Epithelial cell of esophagus (primary cell): ENCODE measurements at regions not wholly inside any gene's neighbourhood (a gene's known extent, or its start where the extent isn't known, plus 50 kb on each side); places are given as distances from the start of the nearest gene placed in this dataset.

Source experiments
- DNase-seq: peaks from one replicate; pipeline ENCODE4 v3.0.0; 2010; ENCODE audit warnings: low read depth
- H3K4me3 ChIP-seq: 2 replicates; pipeline ENCODE4 v1.5.1; 2011; ENCODE audit warnings: mild to moderate bottlenecking, low read length, control low read depth
- TF ChIP-seq, protein P1 (sequence below): IDR thresholded peaks from 2 replicates; pipeline ENCODE4 v1.5.1; 2011; ENCODE audit warnings: low read depth, mild to moderate bottlenecking, low read length, control low read depth, inconsistent platforms; ENCODE audit not compliant: insufficient read depth; ENCODE audit errors: missing control alignments

DNA sequence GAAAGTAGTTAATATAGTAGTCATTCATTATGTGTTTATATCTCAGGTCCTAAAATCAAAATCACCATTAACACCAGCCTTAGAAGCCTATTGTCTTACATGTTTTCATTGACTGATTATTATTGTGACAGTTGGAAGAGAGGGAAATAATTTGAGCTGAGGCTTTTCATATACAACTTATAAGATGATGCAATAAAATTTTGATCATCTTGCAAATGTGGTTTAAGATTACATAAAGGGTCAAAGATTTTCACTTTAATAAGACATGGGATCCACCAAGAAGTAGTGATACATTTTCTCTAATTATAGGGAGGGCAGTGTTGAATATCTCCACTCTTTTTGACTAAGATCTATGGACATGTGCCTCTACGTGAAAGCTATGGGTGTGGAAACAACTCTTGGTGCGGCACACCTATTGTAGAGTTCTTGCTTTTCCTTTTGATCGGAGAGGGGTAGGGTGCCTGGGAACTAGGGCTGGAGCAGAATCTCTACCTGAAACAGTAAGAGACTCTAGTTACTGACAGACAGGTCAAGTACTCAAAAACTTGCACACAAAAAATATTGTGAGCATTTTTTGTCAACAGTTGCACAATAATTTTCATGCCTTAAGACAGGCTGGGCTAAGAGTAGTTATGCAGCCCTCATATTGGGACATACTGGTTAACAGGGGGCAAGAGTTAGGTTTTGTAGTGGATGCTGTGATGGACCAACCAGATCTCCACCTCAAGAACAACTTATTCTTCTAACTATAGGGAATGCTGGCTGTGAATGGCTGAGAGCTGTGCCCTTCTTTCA, 139.3 kb upstream of the FST start:
- no peak for DNase-seq
- TF ChIP-seq, protein P1, sequence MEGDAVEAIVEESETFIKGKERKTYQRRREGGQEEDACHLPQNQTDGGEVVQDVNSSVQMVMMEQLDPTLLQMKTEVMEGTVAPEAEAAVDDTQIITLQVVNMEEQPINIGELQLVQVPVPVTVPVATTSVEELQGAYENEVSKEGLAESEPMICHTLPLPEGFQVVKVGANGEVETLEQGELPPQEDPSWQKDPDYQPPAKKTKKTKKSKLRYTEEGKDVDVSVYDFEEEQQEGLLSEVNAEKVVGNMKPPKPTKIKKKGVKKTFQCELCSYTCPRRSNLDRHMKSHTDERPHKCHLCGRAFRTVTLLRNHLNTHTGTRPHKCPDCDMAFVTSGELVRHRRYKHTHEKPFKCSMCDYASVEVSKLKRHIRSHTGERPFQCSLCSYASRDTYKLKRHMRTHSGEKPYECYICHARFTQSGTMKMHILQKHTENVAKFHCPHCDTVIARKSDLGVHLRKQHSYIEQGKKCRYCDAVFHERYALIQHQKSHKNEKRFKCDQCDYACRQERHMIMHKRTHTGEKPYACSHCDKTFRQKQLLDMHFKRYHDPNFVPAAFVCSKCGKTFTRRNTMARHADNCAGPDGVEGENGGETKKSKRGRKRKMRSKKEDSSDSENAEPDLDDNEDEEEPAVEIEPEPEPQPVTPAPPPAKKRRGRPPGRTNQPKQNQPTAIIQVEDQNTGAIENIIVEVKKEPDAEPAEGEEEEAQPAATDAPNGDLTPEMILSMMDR: no peak
- H3K4me3 ChIP-seq: no peak overlapping the region

- TF ChIP-seq, protein P1: no peak
- DNase-seq: no peak
- no peak overlapping the region for H3K4me3 ChIP-seq
Measured at GRCh38 chr5:53342236-53342635, 138.2 kb upstream of the FST start.

- peak; percentile 98 for DNase-seq
- no peak overlapping the region for H3K4me3 ChIP-seq
- TF ChIP-seq, protein P1: no peak
Measured at GRCh38 chr5:53343187-53343586, 137.2 kb upstream of the FST start.

DNA sequence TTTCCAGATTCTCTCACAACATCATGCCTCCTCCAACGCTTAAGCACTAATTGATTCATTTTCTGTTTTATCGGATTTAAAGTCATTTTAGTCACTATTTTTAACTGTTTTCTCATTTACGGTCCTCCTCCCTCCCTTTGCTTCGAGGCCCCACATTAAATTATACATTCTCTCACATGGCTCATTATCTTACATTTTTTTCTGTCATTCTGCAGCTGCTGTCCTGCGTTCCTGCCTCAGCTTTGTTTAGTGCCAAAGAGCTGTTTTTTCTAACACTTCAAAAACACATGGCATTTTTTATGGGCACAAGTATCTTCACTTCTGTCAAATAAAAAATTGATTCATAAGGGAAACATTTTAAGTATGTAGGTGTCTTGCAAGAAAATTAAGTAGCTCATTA, 130.1 kb upstream of the FST start:
- no peak for DNase-seq
- TF ChIP-seq, protein P1: no peak
- no peak overlapping the region for H3K4me3 ChIP-seq

DNA sequence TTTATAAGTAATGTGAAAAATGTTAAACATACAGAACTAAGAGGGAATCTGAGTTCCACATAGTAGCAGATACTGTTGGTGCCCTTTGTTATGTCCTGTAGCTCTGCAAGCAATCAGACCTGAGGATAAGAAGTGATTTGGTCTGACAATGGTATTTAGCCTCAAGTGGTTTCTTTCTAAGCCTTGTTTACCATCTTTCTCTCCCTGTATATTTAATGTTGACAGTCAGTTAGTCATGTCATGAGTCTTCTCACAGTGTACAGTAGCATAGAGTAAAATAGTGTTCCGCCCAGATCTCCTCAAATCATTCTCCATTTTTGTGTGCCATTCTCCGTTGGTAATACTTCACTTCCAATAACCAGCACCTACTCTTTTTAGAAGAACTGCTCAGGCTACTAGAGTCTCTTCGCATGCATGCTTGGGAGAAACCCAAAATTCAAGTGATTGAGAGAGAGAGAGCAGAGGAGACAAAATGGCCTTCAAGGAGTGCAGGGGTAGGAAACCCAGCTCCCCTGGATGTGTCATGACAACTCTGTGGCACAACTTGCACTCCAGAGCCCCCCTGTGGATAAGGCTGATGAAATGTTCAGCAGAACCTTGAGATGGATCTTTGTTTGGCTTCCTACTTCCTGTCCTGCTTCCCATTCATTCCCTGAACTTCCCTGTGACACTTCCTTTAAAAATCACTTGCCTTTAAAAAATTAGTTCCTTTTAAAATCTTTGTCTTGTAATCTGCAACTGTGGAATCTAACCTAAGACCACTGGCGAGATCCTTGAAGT, 129.2 kb upstream of the FST start:
- H3K4me3 ChIP-seq: no peak overlapping the region
- TF ChIP-seq, protein P1: no peak
- peak; percentile 63 for DNase-seq

DNA sequence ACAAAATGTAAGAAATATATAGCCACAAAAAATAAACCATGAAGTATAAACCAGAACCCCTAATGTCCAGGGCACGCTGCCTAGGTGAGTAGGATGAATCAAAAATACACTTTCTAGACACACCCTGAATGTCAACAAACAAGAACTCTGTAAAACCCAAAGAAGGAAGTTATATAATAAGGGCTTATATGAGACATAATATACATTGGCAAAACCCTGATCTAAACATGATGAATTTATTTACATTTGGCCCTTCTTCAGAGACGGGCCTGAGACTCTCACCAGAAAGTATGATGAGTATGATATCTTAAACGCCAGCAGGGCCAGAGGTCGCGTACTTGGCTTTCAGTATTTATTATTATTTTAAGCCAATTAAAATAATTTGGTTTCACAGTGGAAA, 125.1 kb upstream of the FST start:
- H3K4me3 ChIP-seq: no peak overlapping the region
- peak; percentile 74 for DNase-seq
- TF ChIP-seq, protein P1: no peak
